Epidermal melanocyte (primary cell): ENCODE measurements at regions not wholly inside any gene's neighbourhood (a gene's known extent, or its start where the extent isn't known, plus 50 kb on each side); places are given as distances from the start of the nearest gene placed in this dataset.
"Not testable (repeated sequence)": the region's sequence is repeated elsewhere in the genome, so short reads cannot be mapped to it uniquely, and the experiment has no call there.

Experiments used
- DNase-seq: peaks from one replicate; pipeline ENCODE4 v3.0.0; 2011; ENCODE audit warnings: low spot score; ENCODE audit not compliant: insufficient read length

- DNase-seq: no peak
Observed at GRCh38 chr9:30411571-30411970, 1972.9 kb upstream of the ACO1 start.

- DNase-seq: no peak
Observed at GRCh38 chr9:30459156-30459555, 1925.3 kb upstream of the ACO1 start.

- no peak for DNase-seq
Observed at GRCh38 chr9:30476826-30477225, 1907.6 kb upstream of the ACO1 start.

- no peak for DNase-seq
Observed at GRCh38 chr9:30478684-30479083, 1905.8 kb upstream of the ACO1 start.

GRCh38 chr9:30482499-30482898 lies 1901.9 kb upstream of the ACO1 start:
- DNase-seq: no peak

- no peak for DNase-seq
Observed at GRCh38 chr9:30484690-30485089, 1899.8 kb upstream of the ACO1 start.

GRCh38 chr9:30504502-30504905 lies 1879.9 kb upstream of the ACO1 start:
- DNase-seq: no peak

GRCh38 chr9:30505311-30505710 lies 1879.1 kb upstream of the ACO1 start:
- no peak for DNase-seq

- DNase-seq: no peak
Observed at GRCh38 chr9:30506749-30507148, 1877.7 kb upstream of the ACO1 start.

GRCh38 chr9:30507166-30507565 lies 1877.3 kb upstream of the ACO1 start:
- no peak for DNase-seq

GRCh38 chr9:30511666-30512065 lies 1872.8 kb upstream of the ACO1 start:
- DNase-seq: no peak

GRCh38 chr9:30519166-30519565 lies 1865.3 kb upstream of the ACO1 start:
- DNase-seq: no peak

- DNase-seq: no peak
Observed at GRCh38 chr9:30519756-30520155, 1864.7 kb upstream of the ACO1 start.

GRCh38 chr9:30522061-30522460 lies 1862.4 kb upstream of the ACO1 start:
- DNase-seq: no peak

GRCh38 chr9:30522486-30522885 lies 1862.0 kb upstream of the ACO1 start:
- no peak for DNase-seq

GRCh38 chr9:30524311-30524710 lies 1860.1 kb upstream of the ACO1 start:
- DNase-seq: no peak

GRCh38 chr9:30534455-30534854 lies 1850.0 kb upstream of the ACO1 start:
- no peak for DNase-seq

GRCh38 chr9:30534896-30535295 lies 1849.5 kb upstream of the ACO1 start:
- no peak for DNase-seq

- DNase-seq: no peak
Observed at GRCh38 chr9:30536494-30536893, 1847.9 kb upstream of the ACO1 start.

- DNase-seq: not testable (repeated sequence)
Observed at GRCh38 chr9:30539696-30540095, 1844.7 kb upstream of the ACO1 start.

GRCh38 chr9:30574355-30575151 lies 1809.9 kb upstream of the ACO1 start:
- DNase-seq: no peak

- no peak for DNase-seq
Observed at GRCh38 chr9:30575218-30575617, 1809.2 kb upstream of the ACO1 start.

GRCh38 chr9:30575691-30576090 lies 1808.8 kb upstream of the ACO1 start:
- DNase-seq: no peak

GRCh38 chr9:30579810-30580209 lies 1804.6 kb upstream of the ACO1 start:
- no peak for DNase-seq
